HCT116 (cell line): ENCODE measurements at regions not wholly inside any gene's neighbourhood (a gene's known extent, or its start where the extent isn't known, plus 50 kb on each side); places are given as distances from the start of the nearest gene placed in this dataset.

Experiments used
- ATAC-seq: fragments of 200-7000 bp; cut with Tn5 transposase; 2 replicates; pipeline ENCODE4 v1.9.1; 2020; ENCODE audit warnings: mild to moderate bottlenecking, moderate library complexity
- BruUV-seq: library from RNA; stranded (reverse); fragments of 400-500 nt; replicated peaks from 2 replicates; lab custom pipeline; 2021; lab: Mats Ljungman, UMichigan
- CTCF ChIA-PET: fragments of 300-600 bp; sonication (Branson Sonifier 250); formaldehyde crosslinking; loops from one replicate; lab custom pipeline; 2021; ENCODE audit warnings: antibody characterized with exemption; lab: Charles Lee
- POLR2A ChIA-PET: fragments of 300-600, 350-600 bp; sonication (Branson Sonifier 250); formaldehyde crosslinking; loops from one replicate; lab custom pipeline; 2021; ENCODE audit warnings: antibody characterized with exemption; lab: Charles Lee
- RAD21 ChIA-PET, 2 experiments: fragments of 300-600 bp; sonication (Branson Sonifier 250); formaldehyde crosslinking; loops; one replicate each; lab custom pipeline; 2023; ENCODE audit warnings: low total read pairs in 2 of 2; ENCODE audit not compliant: uncharacterized antibody in 2 of 2, unreplicated experiment in 2 of 2, low non-redundant PET in 1 of 2; lab: Charles Lee
- DNase-seq: peaks from one replicate; pipeline ENCODE4 v3.0.0-alpha.2; 2010; ENCODE audit warnings: low read depth, low spot score
- H2AFZ ChIP-seq: fragments of 200-600 bp; shearing (Covaris generic), sonication (generic); 2 replicates; pipeline ENCODE4 v1.6.1; 2017; ENCODE audit warnings: low read depth, mixed run types, mixed read lengths, antibody characterized with exemption, low read length; ENCODE audit not compliant: poor library complexity, severe bottlenecking
- H3K27ac ChIP-seq: 2 replicates; pipeline ENCODE4 v1.5.1; 2012; ENCODE audit warnings: low read depth, low read length
- H3K27me3 ChIP-seq: fragments of 200-600 bp; sonication (generic); 2 replicates; pipeline ENCODE4 v1.6.1; 2016; ENCODE audit warnings: mixed run types, low read length, mixed read lengths; ENCODE audit not compliant: insufficient read depth
- H3K36me3 ChIP-seq, 2 experiments: fragments of 200-500 bp in 1 of 2; fragments of 200-600 bp in 1 of 2; sonication (Bioruptor generic) in 1 of 2; sonication (generic) in 1 of 2; 2 replicates each; pipeline versions ENCODE4 v1.5.1 to v1.6.1; 2014 to 2016; ENCODE audit warnings: low read length in 2 of 2, inconsistent platforms in 1 of 2, mixed read lengths in 1 of 2, mixed run types in 1 of 2; ENCODE audit not compliant: insufficient read depth in 2 of 2, control insufficient read depth in 1 of 2
- H3K4me1 ChIP-seq, 2 experiments: fragments of 200-600 bp in 1 of 2; sonication (generic) in 1 of 2; 2 replicates each; pipeline versions ENCODE4 v1.5.1 to v1.6.1; 2012 to 2017; ENCODE audit warnings: low read length in 2 of 2, inconsistent platforms in 1 of 2, mild to moderate bottlenecking in 1 of 2, mixed read lengths in 1 of 2, mixed run types in 1 of 2, moderate library complexity in 1 of 2; ENCODE audit not compliant: insufficient read depth in 2 of 2, control insufficient read depth in 1 of 2
- H3K4me2 ChIP-seq: fragments of 200-600 bp; sonication (generic); 2 replicates; pipeline ENCODE4 v1.6.1; 2017; ENCODE audit warnings: mixed run types, low read length, mixed read lengths
- H3K4me3 ChIP-seq, 2 experiments: fragments of 200-600 bp in 1 of 2; sonication (generic) in 1 of 2; replicated peaks in 1 of 2; 2 replicates each; pipeline ENCODE4 v1.5.1; 2011 to 2016; ENCODE audit warnings: low read length in 2 of 2, control low read depth in 1 of 2, low read depth in 1 of 2, mild to moderate bottlenecking in 1 of 2, mixed read lengths in 1 of 2, mixed run types in 1 of 2
- H3K79me2 ChIP-seq: fragments of 200-600 bp; sonication (generic); 2 replicates; pipeline ENCODE4 v1.6.1; 2017; ENCODE audit warnings: mild to moderate bottlenecking, mixed run types, low read length, moderate library complexity, mixed read lengths; ENCODE audit not compliant: insufficient read depth
- H3K9ac ChIP-seq: fragments of 200-600 bp; sonication (generic); 2 replicates; pipeline ENCODE4 v1.6.1; 2016; ENCODE audit warnings: low read length, mixed read lengths
- H3K9me2 ChIP-seq: fragments of 200-600 bp; sonication (generic), shearing (Covaris generic); 2 replicates; pipeline ENCODE4 v1.6.1; 2017; ENCODE audit warnings: mixed run types, mild to moderate bottlenecking, moderate library complexity; ENCODE audit not compliant: insufficient read depth
- H3K9me3 ChIP-seq, 2 experiments: fragments of 200-500 bp in 1 of 2; fragments of 200-600 bp in 1 of 2; sonication (Bioruptor generic) in 1 of 2; sonication (generic) in 1 of 2; 2 replicates each; pipeline ENCODE4 v1.6.1; 2014 to 2017; ENCODE audit warnings: low read length in 2 of 2, mixed read lengths in 2 of 2, inconsistent platforms in 1 of 2, low read depth in 1 of 2, mild to moderate bottlenecking in 1 of 2, mixed run types in 1 of 2, moderate library complexity in 1 of 2; ENCODE audit not compliant: control insufficient read depth in 1 of 2, insufficient read depth in 1 of 2
- H4K20me1 ChIP-seq: fragments of 200-600 bp; sonication (generic), shearing (Covaris generic); 2 replicates; pipeline ENCODE4 v1.6.1; 2017; ENCODE audit warnings: mixed run types, mild to moderate bottlenecking, moderate library complexity; ENCODE audit not compliant: insufficient read depth
- CEBPB ChIP-seq: IDR thresholded peaks from 2 replicates; pipeline ENCODE4 v1.6.1; 2012; ENCODE audit warnings: low read depth
- FOSL1 ChIP-seq: IDR thresholded peaks from 2 replicates; pipeline ENCODE4 v1.6.1; 2012; ENCODE audit warnings: low read depth
- POLR2AphosphoS5 ChIP-seq: IDR thresholded peaks from 2 replicates; pipeline ENCODE4 v1.6.1; 2011; ENCODE audit warnings: mild to moderate bottlenecking, low read depth, low read length, moderate library complexity
- RAD21 ChIP-seq: IDR thresholded peaks from 2 replicates; pipeline ENCODE4 v1.6.1; 2012; ENCODE audit warnings: low read depth, mild to moderate bottlenecking
- SIN3A ChIP-seq: IDR thresholded peaks from 2 replicates; pipeline ENCODE4 v1.6.1; 2012; ENCODE audit warnings: low read depth
- SP1 ChIP-seq: IDR thresholded peaks from 2 replicates; pipeline ENCODE4 v1.6.1; 2012; ENCODE audit warnings: low read depth
- SRF ChIP-seq: IDR thresholded peaks from 2 replicates; pipeline ENCODE4 v1.6.1; 2012; ENCODE audit warnings: low read depth
- YY1 ChIP-seq: IDR thresholded peaks from 2 replicates; pipeline ENCODE4 v1.6.1; 2011; ENCODE audit warnings: low read length, low read depth, moderate library complexity, mild to moderate bottlenecking; ENCODE audit not compliant: insufficient replicate concordance; ENCODE audit errors: extremely low read depth
- ZFX ChIP-seq: fragments of 450-650 bp; IDR thresholded peaks from 2 replicates; pipeline ENCODE4 v1.6.1; 2017
- ZNF274 ChIP-seq: fragments of 200-500 bp; sonication (Bioruptor generic); IDR thresholded peaks from 2 replicates; pipeline ENCODE4 v1.6.1; 2014; ENCODE audit warnings: mild to moderate bottlenecking, low read depth, low read length, inconsistent platforms
- intact Hi-C: fragments of 100-400 bp; cut with micrococcal nuclease; formaldehyde crosslinking; loops from 2 replicates; pipeline ENCODE4 v1.10.0; 2022
- TF ChIP-seq, protein P1 (sequence below), 3 experiments: fragments of 200-600 bp in 1 of 3; sonication (generic) in 1 of 3; IDR thresholded peaks in 2 of 3; conservative IDR thresholded peaks in 1 of 3; 2 replicates each; pipeline ENCODE4 v1.5.1; 2012 to 2017; ENCODE audit warnings: low read depth in 2 of 3, low read length in 2 of 3, antibody characterized with exemption in 1 of 3, borderline replicate concordance in 1 of 3, control low read depth in 1 of 3, mild to moderate bottlenecking in 1 of 3, mixed read lengths in 1 of 3, mixed run types in 1 of 3, moderate library complexity in 1 of 3; ENCODE audit not compliant: insufficient read depth in 1 of 3
- TF ChIP-seq, protein P2 (sequence below): IDR thresholded peaks from 2 replicates; pipeline ENCODE4 v1.6.1; 2012
- TF ChIP-seq, protein P3 (sequence below): IDR thresholded peaks from 2 replicates; pipeline ENCODE4 v1.6.1; 2011; ENCODE audit warnings: mild to moderate bottlenecking, low read length, moderate library complexity; ENCODE audit not compliant: insufficient replicate concordance; ENCODE audit errors: extremely low read depth

DNA sequence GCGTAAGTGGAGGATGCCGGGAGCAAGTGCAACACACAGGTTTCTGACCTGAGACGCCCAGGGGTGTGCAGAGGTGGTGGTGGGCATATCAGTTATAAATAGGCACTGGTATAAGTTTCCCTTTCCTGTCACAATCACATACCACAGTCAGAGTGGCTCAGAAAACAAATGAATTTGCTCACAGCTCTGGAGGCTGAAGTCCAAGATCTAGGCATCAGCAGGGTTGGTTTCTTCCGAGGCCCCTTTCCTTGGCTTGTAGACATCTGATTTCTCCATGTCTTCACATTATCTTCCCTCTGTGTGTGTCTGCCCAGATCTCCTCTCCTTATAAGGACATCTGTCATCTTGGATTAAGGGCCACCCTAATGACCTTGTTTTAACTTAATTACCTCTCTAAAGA, 250.5 kb upstream of the TNRC6C start:
- no peak overlapping the region for H3K4me2 ChIP-seq
- intact Hi-C loops = no loop called here
- RAD21 ChIA-PET = no interaction called here
- no peak overlapping the region for H3K9ac ChIP-seq
- H3K27me3 ChIP-seq = peaks cover 10% of the 10 kb centered on the region; the same call in 1 of the 2 replicates
- no TSS peak for BruUV-seq
- DNase-seq (no peak), ATAC-seq (no peak)
- CTCF ChIA-PET = no interaction called here
- H4K20me1 ChIP-seq = no peaks in the 10 kb centered on the region
- H3K4me1 ChIP-seq = no peaks in the 10 kb centered on the region
- no peaks in the 10 kb centered on the region for H3K9me2 ChIP-seq
- H3K79me2 ChIP-seq = no peaks in the 10 kb centered on the region
- no peak overlapping the region for H3K27ac ChIP-seq
- H3K9me3 ChIP-seq = peaks cover 20 to 21% of the 10 kb centered on the region in 2 experiments; a peak in 3 of 4 replicates
- H3K36me3 ChIP-seq = no peaks in the 10 kb centered on the region
- TF ChIP-seq SIN3A (no peak), RAD21 (no peak), SRF (no peak), FOSL1 (no peak), ZFX (no peak), CEBPB (no peak), YY1 (no peak), ZNF274 (no peak), POLR2AphosphoS5 (no peak), SP1 (no peak)
- TF ChIP-seq, protein P1, sequence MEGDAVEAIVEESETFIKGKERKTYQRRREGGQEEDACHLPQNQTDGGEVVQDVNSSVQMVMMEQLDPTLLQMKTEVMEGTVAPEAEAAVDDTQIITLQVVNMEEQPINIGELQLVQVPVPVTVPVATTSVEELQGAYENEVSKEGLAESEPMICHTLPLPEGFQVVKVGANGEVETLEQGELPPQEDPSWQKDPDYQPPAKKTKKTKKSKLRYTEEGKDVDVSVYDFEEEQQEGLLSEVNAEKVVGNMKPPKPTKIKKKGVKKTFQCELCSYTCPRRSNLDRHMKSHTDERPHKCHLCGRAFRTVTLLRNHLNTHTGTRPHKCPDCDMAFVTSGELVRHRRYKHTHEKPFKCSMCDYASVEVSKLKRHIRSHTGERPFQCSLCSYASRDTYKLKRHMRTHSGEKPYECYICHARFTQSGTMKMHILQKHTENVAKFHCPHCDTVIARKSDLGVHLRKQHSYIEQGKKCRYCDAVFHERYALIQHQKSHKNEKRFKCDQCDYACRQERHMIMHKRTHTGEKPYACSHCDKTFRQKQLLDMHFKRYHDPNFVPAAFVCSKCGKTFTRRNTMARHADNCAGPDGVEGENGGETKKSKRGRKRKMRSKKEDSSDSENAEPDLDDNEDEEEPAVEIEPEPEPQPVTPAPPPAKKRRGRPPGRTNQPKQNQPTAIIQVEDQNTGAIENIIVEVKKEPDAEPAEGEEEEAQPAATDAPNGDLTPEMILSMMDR (IDR thresholded peaks at IDR 0.05 in 2 of 3, conservative IDR thresholded peaks at IDR 0.05 in 1 of 3; ENCODE audit: borderline replicate concordance in 1 of 3, insufficient read depth in 1 of 3, low read depth in 2 of 3, low read length in 2 of 3) = no peak
- TF ChIP-seq, protein P2, sequence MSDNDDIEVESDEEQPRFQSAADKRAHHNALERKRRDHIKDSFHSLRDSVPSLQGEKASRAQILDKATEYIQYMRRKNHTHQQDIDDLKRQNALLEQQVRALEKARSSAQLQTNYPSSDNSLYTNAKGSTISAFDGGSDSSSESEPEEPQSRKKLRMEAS = no peak
- TF ChIP-seq, protein P3, sequence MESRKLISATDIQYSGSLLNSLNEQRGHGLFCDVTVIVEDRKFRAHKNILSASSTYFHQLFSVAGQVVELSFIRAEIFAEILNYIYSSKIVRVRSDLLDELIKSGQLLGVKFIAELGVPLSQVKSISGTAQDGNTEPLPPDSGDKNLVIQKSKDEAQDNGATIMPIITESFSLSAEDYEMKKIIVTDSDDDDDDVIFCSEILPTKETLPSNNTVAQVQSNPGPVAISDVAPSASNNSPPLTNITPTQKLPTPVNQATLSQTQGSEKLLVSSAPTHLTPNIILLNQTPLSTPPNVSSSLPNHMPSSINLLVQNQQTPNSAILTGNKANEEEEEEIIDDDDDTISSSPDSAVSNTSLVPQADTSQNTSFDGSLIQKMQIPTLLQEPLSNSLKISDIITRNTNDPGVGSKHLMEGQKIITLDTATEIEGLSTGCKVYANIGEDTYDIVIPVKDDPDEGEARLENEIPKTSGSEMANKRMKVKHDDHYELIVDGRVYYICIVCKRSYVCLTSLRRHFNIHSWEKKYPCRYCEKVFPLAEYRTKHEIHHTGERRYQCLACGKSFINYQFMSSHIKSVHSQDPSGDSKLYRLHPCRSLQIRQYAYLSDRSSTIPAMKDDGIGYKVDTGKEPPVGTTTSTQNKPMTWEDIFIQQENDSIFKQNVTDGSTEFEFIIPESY = no peak
- no peak overlapping the region for H3K4me3 ChIP-seq
- POLR2A ChIA-PET = no interaction called here
- H2AFZ ChIP-seq = no peak overlapping the region
